ENCODE measurements at regions not wholly inside any gene's neighbourhood (a gene's known extent, or its start where the extent isn't known, plus 50 kb on each side); places are given as distances from the start of the nearest gene placed in this dataset.

- TF ChIP-seq CTCF (IDR thresholded peaks at IDR 0.05) (no peak), POLR2A (IDR thresholded peaks at IDR 0.05) (no peak)
These were observed 188.5 kb upstream of the CDH8 start for GRCh38 chr16:62224646-62225209.

All from thyroid gland (tissue), 4 donors.